AG10803 (cell line): ENCODE measurements at regions not wholly inside any gene's neighbourhood (a gene's known extent, or its start where the extent isn't known, plus 50 kb on each side); places are given as distances from the start of the nearest gene placed in this dataset.
"Not testable (repeated sequence)": the region's sequence is repeated elsewhere in the genome, so short reads cannot be mapped to it uniquely, and the experiment has no call there.

Source experiments
- DNase-seq: peaks from one replicate; pipeline ENCODE4 v3.0.0; 2010; ENCODE audit warnings: low read depth
- H3K4me3 ChIP-seq: 2 replicates; pipeline ENCODE4 v1.5.1; 2011; ENCODE audit warnings: mild to moderate bottlenecking, low read length, control low read depth
- TF ChIP-seq, protein P1 (sequence below): conservative IDR thresholded peaks from 2 replicates; pipeline ENCODE4 v1.5.1; 2011; ENCODE audit warnings: mild to moderate bottlenecking, low read length, control low read depth, inconsistent platforms

DNA sequence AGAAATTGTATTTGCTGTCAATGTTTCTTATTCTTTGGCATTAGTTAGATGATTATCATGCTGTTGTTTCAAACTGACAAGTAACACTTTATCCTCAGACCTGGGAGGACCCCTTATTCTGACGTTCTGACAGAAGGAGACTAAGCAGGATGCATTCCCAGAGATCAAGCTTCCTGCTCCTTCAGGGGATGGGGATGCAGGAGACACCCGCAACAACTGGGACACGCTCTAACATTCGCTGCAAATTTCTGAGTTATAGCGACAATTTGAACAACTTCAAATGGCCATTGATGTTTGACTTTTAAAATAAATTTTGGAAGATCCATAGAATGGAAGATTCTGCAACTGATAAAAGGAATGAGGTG lies 69.0 kb upstream of the ZNF184 start:
- H3K4me3 ChIP-seq: no peak overlapping the region
- DNase-seq: no peak
- TF ChIP-seq, protein P1, sequence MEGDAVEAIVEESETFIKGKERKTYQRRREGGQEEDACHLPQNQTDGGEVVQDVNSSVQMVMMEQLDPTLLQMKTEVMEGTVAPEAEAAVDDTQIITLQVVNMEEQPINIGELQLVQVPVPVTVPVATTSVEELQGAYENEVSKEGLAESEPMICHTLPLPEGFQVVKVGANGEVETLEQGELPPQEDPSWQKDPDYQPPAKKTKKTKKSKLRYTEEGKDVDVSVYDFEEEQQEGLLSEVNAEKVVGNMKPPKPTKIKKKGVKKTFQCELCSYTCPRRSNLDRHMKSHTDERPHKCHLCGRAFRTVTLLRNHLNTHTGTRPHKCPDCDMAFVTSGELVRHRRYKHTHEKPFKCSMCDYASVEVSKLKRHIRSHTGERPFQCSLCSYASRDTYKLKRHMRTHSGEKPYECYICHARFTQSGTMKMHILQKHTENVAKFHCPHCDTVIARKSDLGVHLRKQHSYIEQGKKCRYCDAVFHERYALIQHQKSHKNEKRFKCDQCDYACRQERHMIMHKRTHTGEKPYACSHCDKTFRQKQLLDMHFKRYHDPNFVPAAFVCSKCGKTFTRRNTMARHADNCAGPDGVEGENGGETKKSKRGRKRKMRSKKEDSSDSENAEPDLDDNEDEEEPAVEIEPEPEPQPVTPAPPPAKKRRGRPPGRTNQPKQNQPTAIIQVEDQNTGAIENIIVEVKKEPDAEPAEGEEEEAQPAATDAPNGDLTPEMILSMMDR: no peak

- no peak overlapping the region for H3K4me3 ChIP-seq
- TF ChIP-seq, protein P1: no peak
- no peak for DNase-seq
Observed at GRCh38 chr6:27541212-27541932, 68.5 kb upstream of the ZNF184 start.

DNA sequence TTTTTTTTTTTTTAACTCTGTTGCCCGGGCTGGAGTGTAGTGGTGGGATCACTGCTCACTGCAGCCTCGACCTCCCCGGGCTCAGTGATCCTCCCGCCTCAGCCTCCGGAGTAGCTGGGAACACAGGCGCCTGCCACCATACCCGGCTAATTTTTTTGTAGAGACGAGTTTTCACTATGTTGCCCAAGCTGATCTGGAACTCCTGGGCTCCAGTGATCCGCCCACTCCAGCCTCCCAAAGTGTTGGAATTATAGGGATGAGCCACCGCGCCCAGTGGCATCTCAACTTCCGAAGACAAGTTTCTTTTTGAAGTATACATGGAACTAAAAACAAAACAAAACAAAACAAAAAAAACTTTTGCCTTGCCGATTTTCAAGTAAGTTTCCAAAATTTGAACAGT lies 66.6 kb upstream of the ZNF184 start:
- H3K4me3 ChIP-seq: no peak overlapping the region
- no peak for DNase-seq
- TF ChIP-seq, protein P1: no peak

- H3K4me3 ChIP-seq: no peak overlapping the region
- TF ChIP-seq, protein P1: no peak
- DNase-seq: peak; percentile 59
Observed at GRCh38 chr6:27532820-27533538, 60.1 kb upstream of the ZNF184 start.

DNA sequence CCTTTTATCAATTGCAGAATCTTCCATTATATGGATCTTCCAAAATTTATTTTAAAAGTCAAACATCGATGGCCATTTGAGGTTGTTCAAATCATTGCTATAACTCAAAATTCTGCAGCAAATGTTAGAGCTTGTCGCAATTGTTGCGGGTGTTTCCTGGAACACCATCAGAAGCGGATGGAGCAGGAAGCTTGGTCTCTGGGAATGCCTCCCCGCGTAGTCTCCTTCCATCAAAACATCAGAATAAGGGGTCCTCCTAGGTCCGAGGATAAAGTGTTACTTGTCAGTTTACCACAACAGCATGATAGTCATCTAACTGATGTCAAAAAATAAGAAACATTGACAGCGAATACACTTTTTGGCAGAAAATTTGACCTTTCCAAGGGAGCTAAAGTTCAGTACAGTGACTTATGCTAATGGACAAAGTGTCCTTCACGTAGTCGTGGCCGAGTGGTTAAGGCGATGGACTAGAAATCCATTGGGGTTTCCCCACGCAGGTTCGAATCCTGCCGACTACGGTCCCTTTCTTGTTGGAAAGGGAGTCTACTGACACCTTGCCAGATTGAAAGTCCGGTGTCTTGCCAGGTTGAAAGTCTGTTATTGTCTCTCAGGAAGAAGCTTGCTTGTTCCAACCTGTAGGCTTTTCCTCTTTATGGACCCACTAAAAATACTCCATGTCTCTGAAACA lies 59.0 kb upstream of the ZNF184 start:
- no peak overlapping the region for H3K4me3 ChIP-seq
- TF ChIP-seq, protein P1: no peak
- DNase-seq: no peak

GRCh38 chr6:27529796-27530195 lies 56.9 kb upstream of the ZNF184 start:
- not testable (repeated sequence) for DNase-seq, H3K4me3 ChIP-seq

- DNase-seq: no peak
- TF ChIP-seq, protein P1: no peak
- no peak overlapping the region for H3K4me3 ChIP-seq
Observed at GRCh38 chr6:27528714-27529113, 55.8 kb upstream of the ZNF184 start.
